H9 (cell line): ENCODE measurements at regions not wholly inside any gene's neighbourhood (a gene's known extent, or its start where the extent isn't known, plus 50 kb on each side); places are given as distances from the start of the nearest gene placed in this dataset.

Experiments used
- DNase-seq: peaks from one replicate; pipeline ENCODE4 v3.0.0-alpha.2; 2017
- H2AFZ ChIP-seq: one replicate; pipeline ENCODE4 v1.6.1; 2013; ENCODE audit warnings: mild to moderate bottlenecking, low read length, control low read depth, moderate library complexity
- H2AK5ac ChIP-seq: 2 replicates; pipeline ENCODE4 v1.6.1; 2013; ENCODE audit warnings: low read length, control low read depth, mixed read lengths; ENCODE audit not compliant: insufficient read length
- H2BK120ac ChIP-seq: one replicate; pipeline ENCODE4 v1.6.1; 2013; ENCODE audit warnings: low read depth, mild to moderate bottlenecking, low read length, control low read depth, inconsistent platforms; ENCODE audit not compliant: poor library complexity, severe bottlenecking
- H2BK12ac ChIP-seq: 2 replicates; pipeline ENCODE4 v1.6.1; 2013; ENCODE audit warnings: low read length, control low read depth, mixed read lengths, low read depth; ENCODE audit not compliant: insufficient read length
- H2BK15ac ChIP-seq: 2 replicates; pipeline ENCODE4 v1.6.1; 2013; ENCODE audit warnings: low read depth, low read length, control low read depth
- H2BK20ac ChIP-seq: one replicate; pipeline ENCODE4 v1.6.1; 2013; ENCODE audit warnings: low read depth, mild to moderate bottlenecking, low read length, control low read depth, inconsistent platforms; ENCODE audit not compliant: poor library complexity, severe bottlenecking
- H2BK5ac ChIP-seq: 2 replicates; pipeline ENCODE4 v1.6.1; 2013; ENCODE audit warnings: low read length, control low read depth, mixed read lengths; ENCODE audit not compliant: insufficient read length
- H3K14ac ChIP-seq: 2 replicates; pipeline ENCODE4 v1.6.1; 2013; ENCODE audit warnings: low read length, control low read depth; ENCODE audit not compliant: insufficient read depth
- H3K18ac ChIP-seq: 2 replicates; pipeline ENCODE4 v1.6.1; 2013; ENCODE audit warnings: low read depth, mild to moderate bottlenecking, mixed read lengths, low read length, control low read depth; ENCODE audit not compliant: insufficient read length
- H3K23ac ChIP-seq: 2 replicates; pipeline ENCODE4 v1.6.1; 2013; ENCODE audit warnings: low read length, control low read depth, mixed read lengths, low read depth; ENCODE audit not compliant: insufficient read length
- H3K23me2 ChIP-seq: 2 replicates; pipeline ENCODE4 v1.6.1; 2013; ENCODE audit warnings: low read depth, mild to moderate bottlenecking, mixed read lengths, low read length, control low read depth; ENCODE audit not compliant: insufficient read length, poor library complexity, severe bottlenecking
- H3K27ac ChIP-seq: 2 replicates; pipeline ENCODE4 v1.5.1; 2013; ENCODE audit warnings: low read length, control low read depth, mixed read lengths, low read depth; ENCODE audit not compliant: insufficient read length
- H3K27me3 ChIP-seq: 2 replicates; pipeline ENCODE4 v1.6.1; 2013; ENCODE audit warnings: low read length, control low read depth, inconsistent platforms; ENCODE audit not compliant: insufficient read depth
- H3K4ac ChIP-seq: 2 replicates; pipeline ENCODE4 v1.6.1; 2013; ENCODE audit warnings: low read depth, mild to moderate bottlenecking, control low read depth, inconsistent platforms, low read length, moderate library complexity
- H3K4me1 ChIP-seq: 2 replicates; pipeline ENCODE4 v1.6.1; 2013; ENCODE audit warnings: low read length, control low read depth, inconsistent platforms; ENCODE audit not compliant: insufficient read depth
- H3K4me2 ChIP-seq: 2 replicates; pipeline ENCODE4 v1.6.1; 2013; ENCODE audit warnings: low read length, control low read depth, mixed read lengths; ENCODE audit not compliant: insufficient read length, insufficient read depth
- H3K56ac ChIP-seq: 2 replicates; pipeline ENCODE4 v1.6.1; 2013; ENCODE audit warnings: low read depth, mild to moderate bottlenecking, mixed read lengths, low read length, control low read depth; ENCODE audit not compliant: insufficient read length
- H3K79me1 ChIP-seq: 2 replicates; pipeline ENCODE4 v1.6.1; 2013; ENCODE audit warnings: low read depth, mild to moderate bottlenecking, moderate library complexity, low read length, control low read depth, inconsistent platforms; ENCODE audit not compliant: insufficient read depth, poor library complexity, severe bottlenecking
- H3K79me2 ChIP-seq: 2 replicates; pipeline ENCODE4 v1.6.1; 2013; ENCODE audit warnings: low read length, control low read depth, inconsistent platforms; ENCODE audit not compliant: insufficient read depth
- H3K9ac ChIP-seq: 2 replicates; pipeline ENCODE4 v1.6.1; 2013; ENCODE audit warnings: low read length, control low read depth, mixed read lengths; ENCODE audit not compliant: insufficient read length; ENCODE audit errors: extremely low read depth
- H3K9me3 ChIP-seq: one replicate; pipeline ENCODE4 v1.6.1; 2013; ENCODE audit warnings: low read depth, low read length, inconsistent platforms; ENCODE audit not compliant: control insufficient read depth
- H3T11ph ChIP-seq: one replicate; pipeline ENCODE4 v1.6.1; 2013; ENCODE audit warnings: mild to moderate bottlenecking, low read length, control low read depth, inconsistent platforms
- H4K20me1 ChIP-seq: one replicate; pipeline ENCODE4 v1.6.1; 2013; ENCODE audit not compliant: control insufficient read depth, insufficient read length, insufficient read depth
- H4K5ac ChIP-seq: 2 replicates; pipeline ENCODE4 v1.6.1; 2013; ENCODE audit warnings: low read depth, mild to moderate bottlenecking, mixed read lengths, low read length, control low read depth; ENCODE audit not compliant: insufficient read length
- H4K8ac ChIP-seq: replicated peaks from 2 replicates; pipeline ENCODE4 v1.6.1; 2013; ENCODE audit warnings: low read length, control low read depth, mixed read lengths, low read depth; ENCODE audit not compliant: insufficient read length
- H4K91ac ChIP-seq: 2 replicates; pipeline ENCODE4 v1.6.1; 2013; ENCODE audit warnings: low read depth, mild to moderate bottlenecking, moderate library complexity, mixed read lengths, low read length, control low read depth; ENCODE audit not compliant: insufficient read length
- H3K27ac Mint-ChIP-seq, 3 experiments: 2 replicates in 2 of 3; 3 replicates in 1 of 3; pipeline ENCODE4 v1.8.0; 2020 to 2021; ENCODE audit warnings: mixed read lengths in 3 of 3, mild to moderate bottlenecking in 1 of 3, moderate library complexity in 1 of 3
- H3K27me3 Mint-ChIP-seq: 2 replicates; pipeline ENCODE4 v1.8.0; 2021; ENCODE audit warnings: low read depth, mild to moderate bottlenecking, moderate library complexity, mixed read lengths
- H3K36me3 Mint-ChIP-seq, 3 experiments: 2 replicates in 2 of 3; 3 replicates in 1 of 3; pipeline ENCODE4 v1.8.0; 2020 to 2021; ENCODE audit warnings: low read depth in 3 of 3, mixed read lengths in 3 of 3; ENCODE audit not compliant: insufficient read depth in 1 of 3
- H3K4me1 Mint-ChIP-seq, 2 experiments: 2 replicates each; pipeline ENCODE4 v1.8.0; 2020; ENCODE audit warnings: mixed read lengths in 2 of 2
- H3K4me3 Mint-ChIP-seq, 2 experiments: 2 replicates in 1 of 2; 3 replicates in 1 of 2; pipeline ENCODE4 v1.8.0; 2020 to 2021; ENCODE audit warnings: mild to moderate bottlenecking in 2 of 2, mixed read lengths in 2 of 2, moderate library complexity in 1 of 2
- H3K9me3 Mint-ChIP-seq, 2 experiments: 2 replicates in 1 of 2; 3 replicates in 1 of 2; pipeline ENCODE4 v1.8.0; 2020; ENCODE audit warnings: mild to moderate bottlenecking in 2 of 2, mixed read lengths in 2 of 2, moderate library complexity in 1 of 2
- CTCF ChIP-seq: fragments of 200-600 bp; sonication (generic); conservative IDR thresholded peaks from 3 replicates; pipeline ENCODE4 v1.8.0; 2021; ENCODE audit warnings: antibody characterized with exemption, mild to moderate bottlenecking
- WGBS: extraction: QIAGEN DNeasy Blood & Tissue Kit; methylation state at CpG from one replicate; pipeline ENCODE4 v1.1.7; 2013; ENCODE audit warnings: missing lambda C conversion rate, low lambda C conversion rate, mixed read lengths; ENCODE audit not compliant: insufficient read length; ENCODE audit errors: extremely low coverage; 5-methylcytosine and 5-hydroxymethylcytosine counted together

- H3K4me2 ChIP-seq = no peak overlapping the region
- H4K91ac ChIP-seq = no peak overlapping the region
- H4K8ac ChIP-seq = no peak overlapping the region
- Mint-ChIP-seq H3K4me3 (no peak overlapping the region), H3K4me1 (no peaks in the 10 kb centered on the region), H3K9me3 (no peaks in the 10 kb centered on the region), H3K27me3 (no peaks in the 10 kb centered on the region), H3K36me3 (no peaks in the 10 kb centered on the region), H3K27ac (no peak overlapping the region)
- no peak overlapping the region for H4K5ac ChIP-seq
- H3K79me1 ChIP-seq = no peaks in the 10 kb centered on the region
- no peak for TF ChIP-seq CTCF
- H2BK15ac ChIP-seq = no peak overlapping the region
- no peak overlapping the region for H2AFZ ChIP-seq
- no peak overlapping the region for H3K23ac ChIP-seq
- no peak overlapping the region for H2BK5ac ChIP-seq
- WGBS = no CpG with 5 or more reads among the region's 2 CpGs
- H2AK5ac ChIP-seq = no peak overlapping the region
- no peak overlapping the region for H3T11ph ChIP-seq
- H3K18ac ChIP-seq = no peak overlapping the region
- no peaks in the 10 kb centered on the region for H3K27me3 ChIP-seq
- no peaks in the 10 kb centered on the region for H3K23me2 ChIP-seq
- no peak overlapping the region for H2BK20ac ChIP-seq
- no peak overlapping the region for H3K14ac ChIP-seq
- H3K56ac ChIP-seq = no peak overlapping the region
- no peak overlapping the region for H2BK12ac ChIP-seq
- no peak for DNase-seq
- no peaks in the 10 kb centered on the region for H3K4me1 ChIP-seq
- H3K79me2 ChIP-seq = no peaks in the 10 kb centered on the region
- H4K20me1 ChIP-seq = no peaks in the 10 kb centered on the region
- H3K4ac ChIP-seq = no peak overlapping the region
- no peak overlapping the region for H2BK120ac ChIP-seq
- H3K27ac ChIP-seq = no peak overlapping the region
- no peaks in the 10 kb centered on the region for H3K9me3 ChIP-seq
- H3K9ac ChIP-seq = no peak overlapping the region
Measured at GRCh38 chr10:57362811-57363210, 904.9 kb downstream of the IPMK start.
